ENCODE measurements at regions not wholly inside any gene's neighbourhood (a gene's known extent, or its start where the extent isn't known, plus 50 kb on each side); places are given as distances from the start of the nearest gene placed in this dataset.

- Mint-ChIP-seq H3K36me3 (ENCODE audit: low read depth) (no peaks in the 10 kb centered on the region), H3K27ac (no peak overlapping the region), H3K9me3 (no peaks in the 10 kb centered on the region), H3K4me1 (ENCODE audit: low read depth) (no peaks in the 10 kb centered on the region), H3K4me3 (no peak overlapping the region), H3K27me3 (peaks cover 19% of the 10 kb centered on the region)
- DNase-seq, result no peak
These were observed 74.8 kb upstream of the E2F8 start for GRCh38 chr11:19315511-19315910.

GRCh38 chr11:19313140-19313539 lies 72.4 kb upstream of the E2F8 start:
- Mint-ChIP-seq H3K4me3 (no peak overlapping the region), H3K27ac (no peak overlapping the region), H3K9me3 (no peaks in the 10 kb centered on the region), H3K27me3 (peaks cover 11% of the 10 kb centered on the region), H3K4me1 (ENCODE audit: low read depth) (no peaks in the 10 kb centered on the region), H3K36me3 (ENCODE audit: low read depth) (no peaks in the 10 kb centered on the region)
- no peak for DNase-seq

- Mint-ChIP-seq H3K4me3 (no peak overlapping the region), H3K36me3 (ENCODE audit: low read depth) (no peaks in the 10 kb centered on the region), H3K27ac (no peak overlapping the region), H3K27me3 (peaks cover 16% of the 10 kb centered on the region), H3K4me1 (ENCODE audit: low read depth) (no peaks in the 10 kb centered on the region), H3K9me3 (no peaks in the 10 kb centered on the region)
- DNase-seq, result peak; percentile 37
These were observed 70.7 kb upstream of the E2F8 start for GRCh38 chr11:19311308-19312030.

- no peak overlapping the region for H3K27ac Mint-ChIP-seq
- no peaks in the 10 kb centered on the region for H3K36me3 Mint-ChIP-seq (ENCODE audit: low read depth)
- H3K27me3 Mint-ChIP-seq, result peaks cover 19% of the 10 kb centered on the region
- DNase-seq, result no peak
- H3K9me3 Mint-ChIP-seq, result no peaks in the 10 kb centered on the region
- H3K4me1 Mint-ChIP-seq (ENCODE audit: low read depth), result no peaks in the 10 kb centered on the region
- H3K4me3 Mint-ChIP-seq, result no peak overlapping the region
These were observed 66.8 kb upstream of the E2F8 start for GRCh38 chr11:19307498-19307897.

- Mint-ChIP-seq H3K4me3 (no peak overlapping the region), H3K9me3 (no peaks in the 10 kb centered on the region), H3K36me3 (ENCODE audit: low read depth) (no peaks in the 10 kb centered on the region), H3K27me3 (peaks cover 14% of the 10 kb centered on the region), H3K27ac (no peak overlapping the region), H3K4me1 (ENCODE audit: low read depth) (no peaks in the 10 kb centered on the region)
- no peak for DNase-seq
These were observed 65.6 kb upstream of the E2F8 start for GRCh38 chr11:19306179-19306944.

- DNase-seq, result no peak
- Mint-ChIP-seq H3K27ac (no peak overlapping the region), H3K4me1 (ENCODE audit: low read depth) (no peaks in the 10 kb centered on the region), H3K27me3 (peaks cover 23% of the 10 kb centered on the region), H3K4me3 (no peak overlapping the region), H3K36me3 (ENCODE audit: low read depth) (no peaks in the 10 kb centered on the region), H3K9me3 (no peaks in the 10 kb centered on the region)
These were observed 60.6 kb upstream of the E2F8 start for GRCh38 chr11:19301361-19301760.

- Mint-ChIP-seq H3K4me1 (ENCODE audit: low read depth) (no peaks in the 10 kb centered on the region), H3K36me3 (ENCODE audit: low read depth) (no peaks in the 10 kb centered on the region), H3K27me3 (peaks cover 40% of the 10 kb centered on the region), H3K27ac (no peak overlapping the region), H3K4me3 (no peak overlapping the region), H3K9me3 (no peaks in the 10 kb centered on the region)
- no peak for DNase-seq
These were observed 53.7 kb upstream of the E2F8 start for GRCh38 chr11:19294444-19294843.

- Mint-ChIP-seq H3K27me3 (peaks cover 21% of the 10 kb centered on the region), H3K36me3 (ENCODE audit: low read depth) (no peaks in the 10 kb centered on the region), H3K4me3 (no peak overlapping the region), H3K9me3 (no peaks in the 10 kb centered on the region), H3K4me1 (ENCODE audit: low read depth) (no peaks in the 10 kb centered on the region), H3K27ac (no peak overlapping the region)
- no peak for DNase-seq
These were observed 50.3 kb upstream of the E2F8 start for GRCh38 chr11:19291064-19291463.
